ENCODE measurements at regions not wholly inside any gene's neighbourhood (a gene's known extent, or its start where the extent isn't known, plus 50 kb on each side); places are given as distances from the start of the nearest gene placed in this dataset.
"Not testable (repeated sequence)": the region's sequence is repeated elsewhere in the genome, so short reads cannot be mapped to it uniquely, and the experiment has no call there.

DNA sequence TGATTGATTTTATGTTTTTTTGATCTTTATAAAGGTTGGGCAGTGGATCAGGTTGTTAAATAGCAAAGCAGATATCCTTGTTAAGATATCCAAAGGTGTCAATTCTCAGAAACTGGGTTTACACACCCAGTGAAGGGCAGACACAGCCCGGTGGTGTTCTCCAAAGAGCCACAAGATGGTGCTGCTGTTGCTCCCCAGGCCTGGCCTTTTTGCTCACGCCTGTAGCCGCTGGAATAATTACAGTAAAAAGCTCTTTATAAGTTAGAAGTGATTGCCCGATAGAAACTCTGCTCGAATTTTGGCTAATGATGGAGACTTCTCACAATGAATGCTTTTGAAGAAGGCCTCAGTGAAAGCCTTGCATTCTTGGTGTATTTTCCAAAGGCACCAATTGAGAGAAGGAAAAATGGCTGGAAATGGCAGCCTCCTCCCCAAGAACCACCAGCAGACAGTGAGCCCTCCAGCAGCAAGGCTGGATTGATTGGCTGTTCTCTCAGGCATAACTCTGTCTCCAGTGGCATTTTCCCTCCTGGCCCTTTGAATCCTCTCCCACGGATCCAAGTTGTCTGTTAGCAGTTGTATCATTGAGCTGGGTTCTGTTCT is 120.5 kb upstream of the CHD6 start:
- in situ Hi-C loops (cut with MboI; ENCODE audit: low sequenced_read_pairs), result loop anchor here (25.0 kb wide), 2 partner anchors 1449 to 1674 kb away; partner anchors contain the start of gene PTPRT

DNA sequence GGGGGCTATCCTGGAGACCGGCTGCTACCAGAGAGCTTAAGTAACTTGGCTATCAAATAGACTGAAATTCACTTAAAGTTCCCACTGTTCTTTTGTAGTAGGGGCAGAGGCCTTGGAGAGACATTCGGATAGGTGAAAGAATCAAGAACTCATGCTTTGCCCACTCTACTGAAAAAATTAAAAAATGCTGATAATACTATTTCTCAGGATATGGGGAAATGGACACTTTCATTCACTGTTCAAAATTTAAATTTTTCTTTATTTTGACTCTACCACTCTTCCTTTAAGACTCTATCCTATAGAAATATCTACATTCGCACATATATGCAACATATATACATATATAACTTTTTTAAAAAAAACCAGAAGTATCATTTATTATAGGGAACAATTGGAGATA is 117.8 kb upstream of the CHD6 start:
- in situ Hi-C loops (cut with MboI; ENCODE audit: low sequenced_read_pairs), result loop anchor here (25.0 kb wide), 2 partner anchors 1451 to 1676 kb away; partner anchors contain the start of gene PTPRT

DNA sequence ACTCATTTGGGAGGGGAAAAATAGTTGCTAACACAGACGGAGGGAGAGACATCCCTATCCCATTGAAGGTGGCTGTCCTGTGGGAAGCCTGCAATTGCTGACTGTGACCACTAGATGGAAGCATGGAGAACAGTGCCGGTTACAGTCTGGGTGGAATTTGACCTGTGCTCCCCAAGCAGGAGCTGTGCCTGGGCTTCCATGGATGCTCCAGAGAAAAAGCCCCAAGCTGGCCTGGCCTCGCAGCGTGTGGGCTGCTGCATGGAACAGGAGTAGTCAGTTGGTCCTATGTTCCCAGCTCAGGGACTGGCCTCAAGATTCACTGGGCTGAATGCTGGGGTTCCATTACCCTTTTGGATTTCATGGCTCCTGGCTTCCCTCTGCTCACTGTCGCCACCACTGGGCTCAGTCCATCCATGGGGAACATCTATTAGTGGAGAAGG is 116.3 kb upstream of the CHD6 start:
- in situ Hi-C loops (cut with MboI; ENCODE audit: low sequenced_read_pairs), result loop anchor here (25.0 kb wide), 2 partner anchors 1453 to 1678 kb away; partner anchors contain the start of gene PTPRT

DNA sequence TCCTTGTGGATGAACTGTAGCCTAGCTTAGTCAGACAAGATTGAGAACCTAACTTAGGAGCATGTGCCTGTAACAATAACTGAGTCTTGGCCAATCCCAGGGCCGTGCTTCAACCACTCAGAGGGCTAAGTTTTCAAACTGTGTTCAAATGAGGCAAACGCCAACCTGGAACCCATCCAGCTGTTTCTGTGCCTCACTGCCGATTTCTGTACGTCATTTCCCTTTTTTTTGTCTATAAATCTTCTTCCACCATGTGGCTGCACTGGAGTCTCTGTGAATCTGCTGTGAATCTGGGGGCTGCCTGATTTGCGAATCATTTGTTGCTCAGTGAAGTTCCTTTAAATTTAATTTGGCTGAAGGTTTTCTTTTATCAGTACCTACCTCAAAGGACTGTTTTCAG is 115.0 kb upstream of the CHD6 start:
- in situ Hi-C loops (cut with MboI; ENCODE audit: low sequenced_read_pairs), result loop anchor here (25.0 kb wide), 2 partner anchors 1454 to 1679 kb away; partner anchors contain the start of gene PTPRT

DNA sequence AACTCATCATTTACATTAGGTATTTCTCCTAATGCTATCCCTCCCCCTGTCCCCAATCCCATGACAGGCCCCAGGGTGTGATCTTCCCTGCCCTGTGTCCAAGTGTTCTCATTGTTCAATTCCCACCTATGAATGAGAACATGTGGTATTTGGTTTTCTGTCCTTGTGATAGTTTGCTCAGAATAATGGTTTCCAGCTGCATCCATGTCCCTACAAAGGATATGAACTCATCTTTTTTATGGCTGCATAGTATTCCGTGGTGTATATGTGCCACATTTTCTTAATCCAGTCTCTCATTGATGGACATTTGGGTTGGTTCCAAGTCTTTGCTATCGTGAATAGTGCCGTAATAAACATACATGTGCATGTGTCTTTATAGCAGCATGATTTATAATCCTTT is 113.0 kb upstream of the CHD6 start:
- in situ Hi-C loops (cut with MboI; ENCODE audit: low sequenced_read_pairs), result loop anchor here (25.0 kb wide), 2 partner anchors 1456 to 1681 kb away; partner anchors contain the start of gene PTPRT

DNA sequence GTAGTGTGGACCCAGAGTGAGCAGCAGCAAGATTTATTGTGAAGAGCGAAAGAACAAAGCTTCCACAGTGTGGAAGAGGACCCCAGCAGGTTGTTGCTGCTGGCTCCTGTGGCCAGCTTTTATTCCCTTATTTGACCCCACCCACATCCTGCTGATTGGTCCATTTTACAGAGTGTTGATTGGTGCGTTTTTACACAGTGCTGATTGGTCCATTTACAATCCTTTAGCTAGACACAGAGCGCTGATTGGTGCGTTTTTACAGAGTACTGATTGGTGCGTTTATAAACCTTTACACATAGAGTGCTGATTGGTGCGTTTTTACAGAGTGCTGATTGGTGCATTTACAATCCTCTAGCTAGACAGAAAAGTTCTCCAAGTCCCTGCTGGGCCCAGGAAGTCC is 109.5 kb upstream of the CHD6 start:
- in situ Hi-C loops (cut with MboI; ENCODE audit: low sequenced_read_pairs), result loop anchor here (25.0 kb wide), 2 partner anchors 1460 to 1685 kb away; partner anchors contain the start of gene PTPRT

DNA sequence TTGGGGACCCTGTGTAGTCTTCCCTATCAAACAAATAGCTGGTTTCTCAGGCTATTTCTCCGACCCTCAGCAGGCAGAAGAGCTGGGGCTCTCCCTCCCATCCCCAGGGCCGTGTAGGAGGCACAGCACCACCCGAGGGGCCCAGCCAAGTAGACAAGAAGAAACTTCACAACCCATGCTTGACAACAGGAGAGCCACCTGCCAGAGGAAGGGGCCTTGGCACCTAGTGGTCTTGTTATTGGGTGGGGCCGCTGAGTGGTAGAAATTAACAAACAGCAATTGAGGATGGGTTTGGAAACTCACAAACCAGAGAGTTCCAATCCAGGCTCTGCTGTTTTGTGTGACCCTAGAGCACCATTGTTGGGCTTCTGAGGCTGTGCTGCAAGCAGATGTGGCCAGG is 108.5 kb upstream of the CHD6 start:
- in situ Hi-C loops (cut with MboI; ENCODE audit: low sequenced_read_pairs), result loop anchor here (25.0 kb wide), 2 partner anchors 1461 to 1686 kb away; partner anchors contain the start of gene PTPRT

DNA sequence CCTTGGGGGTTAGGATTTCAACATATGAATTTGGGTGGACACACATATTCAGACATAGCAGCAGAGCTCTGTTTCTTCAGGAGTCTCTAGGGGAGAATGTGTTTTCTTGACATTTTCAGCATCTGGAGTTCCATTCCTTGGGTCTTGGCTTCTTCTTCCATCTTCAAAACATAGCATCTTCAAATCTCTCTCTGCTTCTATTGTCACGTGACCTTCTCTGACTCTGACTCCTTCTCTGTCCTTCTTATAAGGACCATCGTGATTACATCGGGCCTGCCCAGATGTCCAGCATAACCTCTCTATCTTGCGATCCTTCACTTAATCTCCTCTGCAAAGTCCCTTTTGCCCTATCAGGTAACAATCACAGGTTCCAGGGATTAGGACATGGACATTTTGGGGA is 101.0 kb upstream of the CHD6 start:
- in situ Hi-C loops (cut with MboI; ENCODE audit: low sequenced_read_pairs), result no loop called here

DNA sequence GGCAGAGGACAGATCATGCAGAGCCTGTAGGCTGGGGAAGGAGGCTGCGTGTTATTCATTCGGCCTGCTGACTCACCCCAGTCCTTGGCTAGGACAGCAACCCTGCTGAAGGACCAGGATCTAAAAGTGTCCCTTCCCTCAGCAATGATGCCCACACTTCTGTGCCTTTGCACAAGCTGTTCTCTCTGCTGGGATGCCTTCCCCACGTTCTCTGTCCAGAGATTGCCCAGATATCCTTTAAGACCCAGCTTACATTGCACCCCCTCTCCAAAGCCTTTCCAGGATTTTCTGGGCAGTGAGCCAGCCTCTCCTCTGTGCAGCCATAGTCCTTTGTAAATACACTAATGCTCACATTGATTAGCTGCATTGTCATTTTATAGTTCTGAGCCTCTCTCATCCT is 99.3 kb upstream of the CHD6 start:
- in situ Hi-C loops (cut with MboI; ENCODE audit: low sequenced_read_pairs), result no loop called here

DNA sequence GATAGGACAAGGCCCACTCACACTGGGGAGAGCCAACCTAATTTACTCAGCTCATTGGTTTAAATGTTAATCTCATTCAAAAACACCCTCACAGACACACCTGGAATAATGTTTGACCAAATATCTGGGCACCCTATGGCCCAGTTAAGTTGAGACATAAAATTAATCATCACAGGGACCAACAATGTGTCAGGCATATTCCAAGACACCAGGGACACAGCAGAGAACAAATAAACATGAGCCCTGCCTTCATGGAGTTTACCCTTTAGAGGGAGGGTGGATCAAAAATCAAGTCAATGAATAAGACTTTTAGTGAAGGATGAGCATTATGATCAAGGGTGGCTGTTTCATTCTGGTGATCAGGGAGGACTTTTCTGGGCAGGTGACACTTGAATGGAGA is 98.7 kb upstream of the CHD6 start:
- in situ Hi-C loops (cut with MboI; ENCODE audit: low sequenced_read_pairs), result no loop called here

DNA sequence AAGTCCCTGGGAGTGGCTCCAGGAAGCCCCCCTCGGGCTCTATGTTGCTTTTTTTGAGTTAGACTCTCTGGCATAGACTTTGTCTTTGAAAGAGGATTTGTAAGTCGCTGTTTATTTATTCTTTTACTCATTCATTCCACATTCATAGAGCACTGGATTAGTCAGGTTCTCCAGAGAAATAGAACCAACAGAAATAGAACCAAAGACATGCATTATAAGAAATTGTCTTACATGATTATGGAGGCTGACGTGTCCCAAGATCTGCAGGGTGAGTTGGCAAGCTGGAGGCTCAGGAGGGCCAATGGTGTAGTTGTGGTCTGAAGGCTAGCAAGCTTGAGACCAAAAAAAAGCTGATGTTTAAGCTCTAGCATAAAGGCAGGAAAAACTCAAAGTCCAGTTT is 98.3 kb upstream of the CHD6 start:
- in situ Hi-C loops (cut with MboI; ENCODE audit: low sequenced_read_pairs), result no loop called here

DNA sequence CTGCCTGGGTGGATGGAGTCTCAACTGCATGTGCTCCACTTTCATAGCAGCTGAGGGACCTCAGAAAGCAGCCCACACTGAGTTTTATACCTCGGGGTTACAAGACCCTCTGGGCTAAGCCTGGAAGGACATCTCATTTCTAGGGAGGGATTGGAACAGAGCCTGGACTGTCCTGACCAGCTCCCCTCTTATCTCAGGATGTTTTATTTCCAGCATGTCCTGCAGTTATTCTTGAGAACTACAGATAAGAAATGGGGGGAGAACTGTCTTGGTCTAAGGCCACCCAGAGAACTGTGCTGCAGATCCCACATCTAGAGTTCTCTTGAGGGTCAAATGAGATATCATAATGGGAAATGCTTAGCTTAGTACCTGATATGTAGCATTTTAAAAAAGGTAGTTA is 97.3 kb upstream of the CHD6 start:
- in situ Hi-C loops (cut with MboI; ENCODE audit: low sequenced_read_pairs), result no loop called here

DNA sequence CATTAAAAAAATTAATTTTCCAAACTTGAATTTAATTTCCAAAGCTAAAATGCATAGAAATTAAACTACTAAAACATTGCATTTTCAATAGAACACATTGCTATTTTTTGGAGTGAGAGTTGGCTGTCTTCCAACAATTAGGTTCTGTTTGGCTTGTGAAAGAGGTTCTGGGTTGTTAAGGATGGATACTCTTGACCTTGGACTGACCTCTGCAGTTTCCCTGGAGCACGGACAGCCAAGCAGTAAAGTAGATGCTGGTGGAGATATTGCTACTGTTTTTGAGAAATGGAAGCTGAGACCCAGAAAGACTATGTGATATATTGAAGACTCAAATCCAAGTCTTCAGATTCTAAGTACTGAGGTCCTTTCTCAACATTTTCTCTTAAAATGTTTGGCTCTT is 95.9 kb upstream of the CHD6 start:
- in situ Hi-C loops (cut with MboI; ENCODE audit: low sequenced_read_pairs), result no loop called here

DNA sequence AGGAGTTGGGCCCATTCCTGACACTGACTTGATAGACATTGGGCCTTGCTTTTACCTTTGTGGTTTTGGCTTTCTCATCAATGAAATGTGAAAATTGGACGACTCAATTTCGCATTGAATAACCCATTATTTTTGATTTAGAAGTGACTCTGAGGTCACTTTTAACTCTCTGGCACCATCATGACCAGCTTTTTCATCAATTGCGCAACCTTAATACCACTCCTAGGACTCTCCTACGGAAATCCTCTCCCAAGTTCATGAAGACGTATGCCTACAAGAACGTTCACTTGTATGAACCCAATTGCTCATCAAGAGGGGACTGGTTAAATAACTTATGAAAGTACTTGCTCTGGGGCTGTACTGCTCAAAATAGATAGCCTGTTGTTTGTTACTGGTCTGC is 86.7 kb upstream of the CHD6 start:
- in situ Hi-C loops (cut with MboI; ENCODE audit: low sequenced_read_pairs), result no loop called here

DNA sequence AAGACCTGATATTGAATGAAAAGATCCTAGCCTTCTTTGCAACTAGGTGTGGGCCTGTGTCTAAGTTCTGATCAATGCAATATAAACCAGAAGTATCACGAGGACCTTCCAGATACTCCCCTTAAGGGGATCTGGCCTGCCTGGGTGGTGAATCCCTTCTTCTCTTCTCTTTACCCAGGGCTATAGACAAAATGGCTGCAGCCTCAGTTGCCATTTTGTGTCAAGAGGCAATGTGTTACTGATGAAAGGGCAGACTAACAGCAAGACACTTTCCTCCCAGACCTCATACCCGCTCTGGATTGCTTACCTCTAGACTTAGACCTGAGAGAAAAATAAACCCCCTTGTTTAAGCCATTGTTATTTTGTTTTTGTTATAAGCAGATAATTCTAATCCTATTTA is 84.5 kb upstream of the CHD6 start:
- in situ Hi-C loops (cut with MboI; ENCODE audit: low sequenced_read_pairs), result no loop called here

DNA sequence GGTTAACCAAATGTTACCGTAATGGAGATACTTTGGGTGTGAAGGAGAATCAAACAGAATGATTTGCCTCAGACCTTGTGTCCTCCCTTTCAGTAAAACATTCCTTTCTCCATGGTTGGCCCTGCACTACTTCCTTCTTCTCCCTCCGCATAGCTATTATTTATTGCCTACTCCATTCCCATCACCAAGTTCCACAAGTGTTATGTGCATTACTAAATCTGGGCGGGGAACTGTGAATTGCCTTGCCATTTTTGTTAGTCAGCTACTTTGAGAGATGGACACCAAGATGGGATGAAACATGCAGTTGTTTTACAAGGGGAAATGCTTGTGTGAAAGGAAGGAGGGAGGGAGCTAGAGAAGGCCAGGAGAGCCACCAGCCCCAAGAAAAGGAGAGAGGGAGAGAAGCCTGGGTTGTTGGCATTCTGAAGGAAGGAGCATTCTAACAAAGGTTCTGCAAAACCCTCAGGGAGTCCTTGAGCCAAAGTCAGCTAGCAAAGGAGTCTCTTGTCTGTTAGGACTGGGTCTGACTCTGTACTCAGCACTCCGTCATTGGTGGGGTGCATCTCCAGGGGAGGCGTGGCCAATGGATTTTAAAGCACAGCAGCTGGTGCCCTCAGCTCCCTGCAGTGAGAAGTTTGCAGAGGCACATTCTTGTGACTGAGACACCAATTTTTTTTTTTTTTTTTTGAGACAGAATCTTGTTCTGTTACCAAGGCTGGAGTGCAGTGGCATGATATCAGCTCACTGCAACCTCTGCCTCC is 83.6 kb upstream of the CHD6 start:
- in situ Hi-C loops (cut with MboI; ENCODE audit: low sequenced_read_pairs), result no loop called here

DNA sequence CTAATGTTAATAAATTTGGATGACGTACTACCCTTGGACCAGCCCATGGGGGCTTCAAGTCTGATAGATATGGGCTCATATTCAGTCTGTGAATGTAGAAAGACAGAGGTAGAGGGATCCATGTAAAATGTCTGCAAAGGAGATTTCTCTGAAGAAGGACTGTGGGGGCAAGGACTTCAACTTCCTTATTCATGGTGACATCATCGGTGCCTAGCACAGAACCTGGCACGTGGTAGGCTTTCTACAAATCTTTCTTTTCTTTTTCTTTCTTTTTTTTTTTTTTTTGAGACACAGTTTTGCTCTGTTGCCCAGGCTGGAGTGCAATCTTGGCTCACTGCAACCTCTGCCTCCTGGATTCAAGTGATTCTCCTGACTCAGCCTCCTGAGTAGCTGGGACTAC is 81.5 kb upstream of the CHD6 start:
- in situ Hi-C loops (cut with MboI; ENCODE audit: low sequenced_read_pairs), result not testable (repeated sequence)

DNA sequence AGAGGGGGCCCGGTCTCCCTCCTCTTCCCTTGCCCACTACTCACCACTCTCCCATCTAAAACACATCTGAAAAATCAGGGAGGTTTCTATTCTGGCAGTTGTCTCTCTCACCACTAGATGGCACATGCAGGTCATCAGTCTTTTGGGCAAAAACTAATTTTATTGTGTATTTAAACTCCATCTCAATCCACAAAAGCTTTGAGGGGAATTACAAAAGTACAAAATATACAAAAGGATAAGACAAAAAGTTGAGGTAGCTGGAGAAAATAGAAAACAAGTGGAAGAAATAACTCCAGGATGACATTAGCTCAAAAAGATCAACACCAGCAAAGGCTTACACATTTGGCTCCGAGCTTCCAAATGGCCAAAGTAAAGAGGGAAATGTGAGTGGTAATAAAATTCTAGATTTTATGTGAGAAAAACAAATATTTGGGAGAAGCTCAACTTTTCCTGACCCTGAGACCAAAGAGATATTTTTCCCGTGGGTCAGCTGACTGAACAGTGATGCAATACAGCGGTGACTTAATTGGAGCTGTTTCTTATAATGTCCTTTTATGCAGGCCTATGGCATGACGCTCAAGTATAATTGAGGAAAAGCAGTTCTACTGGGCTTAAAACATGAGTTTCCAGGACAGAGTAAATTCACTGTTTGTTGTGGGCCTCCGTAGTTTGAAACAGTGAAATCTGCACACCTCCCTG is 79.8 kb upstream of the CHD6 start:
- in situ Hi-C loops (cut with MboI; ENCODE audit: low sequenced_read_pairs), result no loop called here

DNA sequence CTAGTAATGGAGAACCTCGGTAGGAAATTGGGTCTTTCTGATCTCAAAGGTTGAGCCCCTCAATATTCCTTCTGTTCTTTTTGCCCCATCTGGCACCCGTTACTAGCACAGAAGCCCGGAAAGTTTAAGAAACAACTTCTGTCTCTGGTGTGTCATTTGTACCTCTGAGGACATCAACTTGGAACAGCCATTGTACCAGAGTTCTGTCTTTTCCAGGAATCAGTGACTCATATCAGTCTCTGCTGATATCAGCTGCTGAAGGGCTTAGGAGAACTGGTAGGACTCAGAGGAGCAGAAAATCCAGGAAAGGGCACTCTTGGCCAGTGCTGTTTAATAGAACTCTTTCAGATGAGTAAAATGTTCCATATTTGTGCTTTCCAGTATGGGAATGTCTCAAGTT is 78.3 kb upstream of the CHD6 start:
- in situ Hi-C loops (cut with MboI; ENCODE audit: low sequenced_read_pairs), result no loop called here

DNA sequence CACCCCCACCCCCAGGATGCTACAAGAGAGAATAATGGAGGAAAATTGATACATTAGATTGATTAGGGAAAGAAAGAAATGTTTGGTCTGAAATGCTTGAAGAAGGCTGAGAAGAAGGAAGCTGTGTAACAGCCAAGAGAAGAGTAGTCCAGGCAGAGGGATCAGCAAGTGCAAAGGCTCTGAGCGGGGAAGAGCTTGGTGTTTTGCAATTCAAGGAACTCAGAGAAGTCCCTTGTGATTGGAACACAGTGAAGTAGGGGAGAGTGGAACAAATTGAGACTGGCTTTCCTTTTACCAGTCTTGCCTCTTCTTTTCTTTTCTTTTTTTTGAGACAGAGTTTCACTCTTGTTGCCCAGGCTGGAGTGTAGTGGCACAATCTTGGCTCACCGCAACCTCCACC is 76.6 kb upstream of the CHD6 start:
- in situ Hi-C loops (cut with MboI; ENCODE audit: low sequenced_read_pairs), result no loop called here

DNA sequence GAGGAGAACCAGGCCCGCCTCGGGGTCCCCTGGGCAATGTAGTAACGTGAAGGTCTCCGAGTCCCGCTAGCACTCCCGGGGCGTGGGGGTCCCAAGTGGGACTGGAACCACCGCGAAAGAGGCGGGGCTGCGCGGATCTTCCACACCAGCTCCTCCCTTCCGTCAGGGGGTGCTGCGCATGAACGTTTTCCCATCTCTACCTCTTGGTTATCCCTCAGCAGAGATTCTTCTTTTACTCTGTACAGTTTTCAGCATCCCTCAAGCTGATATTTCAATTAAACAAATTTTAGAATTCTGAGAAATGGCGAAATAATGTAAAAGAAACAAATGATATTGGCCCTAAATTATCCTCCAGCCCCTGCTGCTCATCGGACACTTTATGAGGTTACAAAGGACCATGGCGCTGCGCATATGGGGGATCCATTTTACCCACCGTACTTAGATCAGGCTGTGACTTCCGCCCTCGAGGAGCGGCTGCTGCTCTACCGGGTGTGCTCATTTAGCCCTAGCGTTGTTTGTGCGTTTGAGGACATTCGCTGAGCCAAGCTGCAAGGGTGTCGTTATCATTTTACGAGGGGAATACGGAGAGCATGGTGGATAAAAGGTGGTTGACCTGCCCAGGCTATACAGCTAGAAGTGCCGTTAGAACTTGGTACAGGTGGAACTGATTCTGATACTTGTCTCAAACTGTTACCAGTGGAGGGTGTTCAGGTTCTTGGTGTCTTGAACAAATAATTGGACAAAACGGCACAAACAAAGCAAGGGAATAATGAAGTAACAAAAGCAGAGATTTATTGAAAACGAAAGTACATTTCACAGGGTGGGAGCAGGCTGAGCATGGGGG is 75.2 kb upstream of the CHD6 start:
- in situ Hi-C loops (cut with MboI; ENCODE audit: low sequenced_read_pairs), result no loop called here

All from HL-60/S4 treated with phorbol 12-myristate 13-acetate at 8.2 ng/mL for 4 days and 3 days (cell line).